ENCODE measurements at regions not wholly inside any gene's neighbourhood (a gene's known extent, or its start where the extent isn't known, plus 50 kb on each side); places are given as distances from the start of the nearest gene placed in this dataset.

DNA sequence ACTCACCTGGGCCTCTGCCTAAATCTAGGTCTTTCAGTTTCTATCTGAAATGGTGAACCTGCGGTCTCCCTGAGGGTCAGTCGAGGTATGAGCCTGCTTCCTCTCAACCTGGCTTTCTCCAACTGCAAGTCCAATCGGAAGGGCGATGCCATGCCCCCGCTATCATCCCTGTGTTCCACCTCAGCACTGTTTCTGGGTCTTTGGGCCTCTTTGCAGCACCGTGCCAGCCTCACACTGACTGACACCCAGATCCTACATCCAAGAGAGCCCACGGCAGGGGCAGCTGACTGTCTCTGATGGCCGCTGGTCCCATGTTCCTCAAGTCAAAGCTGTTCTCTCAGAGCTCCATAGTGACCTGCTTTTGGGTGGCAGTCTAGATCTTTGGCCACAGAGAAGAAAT lies 120.7 kb downstream of the PAPOLA start:
- TF ChIP-seq, protein P1, sequence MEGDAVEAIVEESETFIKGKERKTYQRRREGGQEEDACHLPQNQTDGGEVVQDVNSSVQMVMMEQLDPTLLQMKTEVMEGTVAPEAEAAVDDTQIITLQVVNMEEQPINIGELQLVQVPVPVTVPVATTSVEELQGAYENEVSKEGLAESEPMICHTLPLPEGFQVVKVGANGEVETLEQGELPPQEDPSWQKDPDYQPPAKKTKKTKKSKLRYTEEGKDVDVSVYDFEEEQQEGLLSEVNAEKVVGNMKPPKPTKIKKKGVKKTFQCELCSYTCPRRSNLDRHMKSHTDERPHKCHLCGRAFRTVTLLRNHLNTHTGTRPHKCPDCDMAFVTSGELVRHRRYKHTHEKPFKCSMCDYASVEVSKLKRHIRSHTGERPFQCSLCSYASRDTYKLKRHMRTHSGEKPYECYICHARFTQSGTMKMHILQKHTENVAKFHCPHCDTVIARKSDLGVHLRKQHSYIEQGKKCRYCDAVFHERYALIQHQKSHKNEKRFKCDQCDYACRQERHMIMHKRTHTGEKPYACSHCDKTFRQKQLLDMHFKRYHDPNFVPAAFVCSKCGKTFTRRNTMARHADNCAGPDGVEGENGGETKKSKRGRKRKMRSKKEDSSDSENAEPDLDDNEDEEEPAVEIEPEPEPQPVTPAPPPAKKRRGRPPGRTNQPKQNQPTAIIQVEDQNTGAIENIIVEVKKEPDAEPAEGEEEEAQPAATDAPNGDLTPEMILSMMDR (IDR thresholded peaks at IDR 0.05), result no peak
- TF ChIP-seq POLR2A (IDR thresholded peaks at IDR 0.05; ENCODE audit: low read depth), result no peak
